K562 (cell line): ENCODE measurements at regions not wholly inside any gene's neighbourhood (a gene's known extent, or its start where the extent isn't known, plus 50 kb on each side); places are given as distances from the start of the nearest gene placed in this dataset.

Experiments
- ATAC-seq: fragments of 200-7000 bp; cut with Tn5 transposase; 3 replicates; pipeline ENCODE4 v1.9.1; 2020; ENCODE audit warnings: moderate library complexity
- BruUV-seq: library from RNA; stranded (reverse); fragments of 400-500 nt; replicated peaks from 2 replicates; lab custom pipeline; 2021; lab: Mats Ljungman, UMichigan
- CTCF ChIA-PET: fragments of 300-600 bp; formaldehyde crosslinking; extraction: SDS; loops from one replicate; lab custom pipeline; 2021; ENCODE audit warnings: low intra/inter-chr PET ratio; lab: Yijun Ruan, JAX
- POLR2A ChIA-PET: fragments of 300-600, 350-650 bp; sonication (Branson Sonifier 250); formaldehyde crosslinking; extraction: SDS; loops from one replicate; lab custom pipeline; 2021; ENCODE audit warnings: antibody characterized with exemption, inconsistent platforms; lab: Yijun Ruan, JAX
- DNase-seq, 4 experiments: peaks; one replicate each; pipeline versions ENCODE4 v3.0.0 to v3.0.0-alpha.2; 2011 to 2018; ENCODE audit warnings: low spot score in 3 of 4, mixed read lengths in 3 of 4; ENCODE audit errors: extremely low read depth in 1 of 4
- FAIRE-seq: peaks from 2 replicates; lab custom pipeline; 2011; peaks lifted over from hg19 to GRCh38; lab: Jason Lieb, UNC
- H2AFZ ChIP-seq: 2 replicates; pipeline ENCODE4 v1.6.0; 2011; ENCODE audit warnings: low read depth, low read length, control low read depth, inconsistent platforms
- H3K27ac ChIP-seq: fragments of 200-600 bp; 3 replicates; pipeline ENCODE4 v1.8.0; 2011; ENCODE audit warnings: low read depth, mild to moderate bottlenecking, control low read depth, inconsistent platforms, low read length, moderate library complexity, mixed read lengths; ENCODE audit errors: extremely low read depth
- H3K27me3 ChIP-seq, 2 experiments: fragments of 300-600 bp in 1 of 2; 2 replicates in 1 of 2; 3 replicates in 1 of 2; pipeline versions ENCODE4 v1.6.0 to v1.8.0; 2011; ENCODE audit warnings: inconsistent platforms in 2 of 2, low read length in 2 of 2, mild to moderate bottlenecking in 1 of 2, mixed read lengths in 1 of 2, moderate library complexity in 1 of 2; ENCODE audit not compliant: control insufficient read depth in 2 of 2, insufficient read depth in 2 of 2
- H3K36me3 ChIP-seq: fragments of 300-600 bp; 3 replicates; pipeline ENCODE4 v1.8.0; 2011; ENCODE audit warnings: mild to moderate bottlenecking, low read length, inconsistent platforms; ENCODE audit not compliant: control insufficient read depth, insufficient read depth
- H3K4me1 ChIP-seq, 2 experiments: fragments of 200-600 bp in 1 of 2; replicated peaks in 1 of 2; 2 replicates in 1 of 2; 3 replicates in 1 of 2; pipeline versions ENCODE4 v1.5.1 to v1.8.0; 2011; ENCODE audit warnings: inconsistent platforms in 2 of 2, low read length in 2 of 2, mild to moderate bottlenecking in 1 of 2, mixed read lengths in 1 of 2, moderate library complexity in 1 of 2; ENCODE audit not compliant: control insufficient read depth in 2 of 2, insufficient read depth in 2 of 2
- H3K4me2 ChIP-seq: 2 replicates; pipeline ENCODE4 v1.6.1; 2011; ENCODE audit warnings: low read length, control low read depth, inconsistent platforms, mixed read lengths; ENCODE audit not compliant: insufficient read depth
- H3K4me3 ChIP-seq: fragments of 200-600 bp; sonication (generic), shearing (Covaris generic); 2 replicates; pipeline ENCODE4 v1.5.1; 2016; ENCODE audit warnings: control low read depth, inconsistent platforms
- H3K79me2 ChIP-seq: fragments of 200-600 bp; 3 replicates; pipeline ENCODE4 v1.8.0; 2011; ENCODE audit warnings: low read length, inconsistent platforms; ENCODE audit not compliant: control insufficient read depth, insufficient read depth
- H3K9ac ChIP-seq, 2 experiments: 2 replicates each; pipeline versions ENCODE4 v1.6.0 to v1.6.1; 2011; ENCODE audit warnings: low read depth in 2 of 2, low read length in 2 of 2, control low read depth in 1 of 2, inconsistent platforms in 1 of 2, mild to moderate bottlenecking in 1 of 2, mixed read lengths in 1 of 2; ENCODE audit not compliant: insufficient read depth in 1 of 2
- H3K9me1 ChIP-seq: one replicate; pipeline ENCODE4 v1.6.0; 2011; ENCODE audit warnings: inconsistent platforms, mild to moderate bottlenecking, low read length, moderate library complexity; ENCODE audit not compliant: control insufficient read depth, insufficient read depth
- H3K9me3 ChIP-seq: replicated peaks from 2 replicates; pipeline ENCODE4 v1.5.1; 2011; ENCODE audit warnings: low read depth, low read length, inconsistent platforms; ENCODE audit not compliant: control insufficient read depth, insufficient read depth
- H4K20me1 ChIP-seq: replicated peaks from 2 replicates; pipeline ENCODE4 v1.6.1; 2011; ENCODE audit warnings: low read length, inconsistent platforms, mixed read lengths; ENCODE audit not compliant: control insufficient read depth, insufficient read depth
- NCOA4 ChIP-seq: fragments of 450-650 bp; IDR thresholded peaks from 2 replicates; pipeline ENCODE4 v1.6.1; 2018; ENCODE audit warnings: mild to moderate bottlenecking; ENCODE audit not compliant: partially characterized antibody
- NCOA6 ChIP-seq: fragments of 450-650 bp; IDR thresholded peaks from 2 replicates; pipeline ENCODE4 v1.6.1; 2017; ENCODE audit warnings: mild to moderate bottlenecking
- POLR2G ChIP-seq: fragments of 200-400 bp; formaldehyde crosslinking; IDR thresholded peaks from 2 replicates; pipeline ENCODE4 v1.6.1; 2017; ENCODE audit warnings: low read depth, mild to moderate bottlenecking, antibody characterized with exemption, low read length, moderate library complexity
- SNRNP70 ChIP-seq: fragments of 200-400 bp; formaldehyde crosslinking; optimal IDR thresholded peaks from 2 replicates; pipeline ENCODE3; 2017; ENCODE audit warnings: low read depth, low read length
- ZNF778 ChIP-seq: fragments of 450-650 bp; formaldehyde crosslinking; IDR thresholded peaks from 2 replicates; pipeline ENCODE4 v1.4.0; 2020; ENCODE audit warnings: mild to moderate bottlenecking, moderate library complexity
- WGBS: fragments of 100-300 bp; shearing (Covaris generic); methylation state at CpG from one replicate; pipeline ENCODE4 v1.1.6; 2016; ENCODE audit warnings: low coverage, mixed read lengths; ENCODE audit not compliant: insufficient coverage; ENCODE audit errors: missing lambda C conversion rate; 5-methylcytosine and 5-hydroxymethylcytosine counted together
- in situ Hi-C: fragments of 300-500 bp; cut with MboI; formaldehyde crosslinking; loops from 4 replicates; pipeline ENCODE4 v1.15.0; 2018; ENCODE audit warnings: inconsistent platforms, mixed read lengths
- intact Hi-C: fragments of 100-400 bp; cut with micrococcal nuclease; formaldehyde crosslinking; loops from 2 replicates; pipeline ENCODE4 v1.14.2; 2022
- TF ChIP-seq, protein P1 (sequence below): sonication (generic); formaldehyde crosslinking; IDR thresholded peaks from 2 replicates; pipeline ENCODE4 v1.8.0; 2023; ENCODE audit warnings: mild to moderate bottlenecking, missing genetic modification reagents

DNA sequence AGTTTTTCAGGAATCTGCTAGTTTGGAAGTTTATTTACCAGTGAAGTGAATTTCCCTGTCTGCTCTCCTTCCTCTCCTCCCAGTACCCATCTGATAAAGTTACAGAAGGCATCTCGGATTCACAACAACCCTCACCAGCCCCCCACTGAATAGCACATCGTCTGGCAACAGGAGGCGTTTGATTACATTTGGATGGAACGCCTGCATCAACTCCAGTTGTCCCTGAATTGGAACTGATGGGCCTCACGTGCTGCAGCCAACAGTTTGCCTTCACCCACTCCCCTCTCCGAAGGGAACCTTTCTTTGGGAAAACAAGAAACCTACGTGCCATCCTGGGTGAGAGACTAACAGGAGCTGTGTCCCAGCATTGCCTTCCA lies 59.5 kb upstream of the BCL6 start:
- Histone ChIP-seq H4K20me1 (no peaks in the 10 kb centered on the region), H3K4me2 (no peak overlapping the region), H3K4me3 (no peak overlapping the region), H3K4me1 (no peaks in the 10 kb centered on the region), H3K36me3 (no peaks in the 10 kb centered on the region), H3K9me1 (no peaks in the 10 kb centered on the region), H3K79me2 (no peaks in the 10 kb centered on the region), H3K9ac (no peak overlapping the region), H3K27me3 (peaks cover 5 to 44% of the 10 kb centered on the region in 2 experiments; a peak in 4 of 5 replicates), H2AFZ (no peak overlapping the region), H3K9me3 (no peaks in the 10 kb centered on the region), H3K27ac (no peak overlapping the region)
- no peak for DNase-seq
- ChIA-PET CTCF (no interaction called here), POLR2A (no interaction called here)
- no peak for ATAC-seq
- no peak for TF ChIP-seq SNRNP70
- TF ChIP-seq NCOA4 = no peak
- no peak for TF ChIP-seq NCOA6
- no peak for TF ChIP-seq ZNF778 (CRISPR knock-in tag)
- TF ChIP-seq, protein P1, sequence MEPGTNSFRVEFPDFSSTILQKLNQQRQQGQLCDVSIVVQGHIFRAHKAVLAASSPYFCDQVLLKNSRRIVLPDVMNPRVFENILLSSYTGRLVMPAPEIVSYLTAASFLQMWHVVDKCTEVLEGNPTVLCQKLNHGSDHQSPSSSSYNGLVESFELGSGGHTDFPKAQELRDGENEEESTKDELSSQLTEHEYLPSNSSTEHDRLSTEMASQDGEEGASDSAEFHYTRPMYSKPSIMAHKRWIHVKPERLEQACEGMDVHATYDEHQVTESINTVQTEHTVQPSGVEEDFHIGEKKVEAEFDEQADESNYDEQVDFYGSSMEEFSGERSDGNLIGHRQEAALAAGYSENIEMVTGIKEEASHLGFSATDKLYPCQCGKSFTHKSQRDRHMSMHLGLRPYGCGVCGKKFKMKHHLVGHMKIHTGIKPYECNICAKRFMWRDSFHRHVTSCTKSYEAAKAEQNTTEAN (CRISPR knock-in tag) = no peak
- TF ChIP-seq POLR2G = no peak
- in situ Hi-C loops (no loop called here), intact Hi-C loops (no loop called here)
- no TSS peak for BruUV-seq
- no peak for FAIRE-seq
- 2% methylated on average over 7 of the region's 7 CpGs for WGBS
